SJCRH30 (cell line): ENCODE measurements at regions not wholly inside any gene's neighbourhood (a gene's known extent, or its start where the extent isn't known, plus 50 kb on each side); places are given as distances from the start of the nearest gene placed in this dataset.
"Not testable (repeated sequence)": the region's sequence is repeated elsewhere in the genome, so short reads cannot be mapped to it uniquely, and the experiment has no call there.

Experiments used
- DNase-seq, 2 experiments: peaks; one replicate each; pipeline ENCODE4 v3.0.0-alpha.2; 2015 to 2020
- H3K27ac ChIP-seq: fragments of 250-450 bp; sonication (Bioruptor Pico); 2 replicates; pipeline ENCODE4 v1.5.1; 2020; ENCODE audit warnings: mild to moderate bottlenecking, moderate library complexity
- H3K27me3 ChIP-seq: fragments of 250-450 bp; sonication (Bioruptor Pico); 2 replicates; pipeline ENCODE4 v1.5.1; 2020; ENCODE audit warnings: mild to moderate bottlenecking, moderate library complexity
- H3K36me3 ChIP-seq: fragments of 250-450 bp; sonication (Bioruptor Pico); 2 replicates; pipeline ENCODE4 v1.5.1; 2020; ENCODE audit warnings: mild to moderate bottlenecking, moderate library complexity
- H3K4me1 ChIP-seq: fragments of 250-450 bp; sonication (Bioruptor Pico); 2 replicates; pipeline ENCODE4 v1.5.1; 2020; ENCODE audit warnings: mild to moderate bottlenecking, moderate library complexity
- H3K4me3 ChIP-seq: fragments of 250-450 bp; sonication (Bioruptor Pico); 2 replicates; pipeline ENCODE4 v1.5.1; 2020; ENCODE audit warnings: mild to moderate bottlenecking, moderate library complexity
- H3K9me3 ChIP-seq: fragments of 250-450 bp; sonication (Bioruptor Pico); replicated peaks from 2 replicates; pipeline ENCODE4 v1.5.1; 2020; ENCODE audit warnings: mild to moderate bottlenecking, moderate library complexity

DNA sequence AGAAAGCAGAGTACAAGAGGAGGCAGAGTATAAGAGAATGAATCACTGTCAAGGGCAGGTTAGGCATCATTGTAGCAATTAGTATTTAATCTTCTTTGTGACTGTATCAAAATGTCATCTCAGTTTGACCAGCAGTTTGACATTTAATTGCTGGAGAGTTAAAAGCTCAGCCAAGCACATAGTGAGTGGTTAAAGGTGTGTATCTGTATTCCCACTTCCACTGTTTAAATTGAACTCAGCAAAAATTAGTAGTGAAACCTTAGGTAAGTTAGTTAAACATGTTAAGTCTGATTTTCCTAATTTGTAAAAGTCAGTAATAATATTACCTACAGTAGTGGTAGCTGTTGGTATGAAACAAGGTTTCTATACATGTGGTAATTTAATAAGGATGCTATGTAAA, 296.4 kb upstream of the MBL2 start:
- H3K27ac ChIP-seq, result no peak overlapping the region
- no peaks in the 10 kb centered on the region for H3K9me3 ChIP-seq
- no peaks in the 10 kb centered on the region for H3K4me1 ChIP-seq
- no peak for DNase-seq
- H3K4me3 ChIP-seq, result no peak overlapping the region
- H3K27me3 ChIP-seq, result no peaks in the 10 kb centered on the region
- no peaks in the 10 kb centered on the region for H3K36me3 ChIP-seq

- H3K4me1 ChIP-seq, result no peaks in the 10 kb centered on the region
- no peak overlapping the region for H3K27ac ChIP-seq
- no peak overlapping the region for H3K4me3 ChIP-seq
- DNase-seq, result no peak
- no peaks in the 10 kb centered on the region for H3K36me3 ChIP-seq
- H3K9me3 ChIP-seq, result no peaks in the 10 kb centered on the region
- H3K27me3 ChIP-seq, result no peaks in the 10 kb centered on the region
Observed at GRCh38 chr10:53064614-53065013, 292.0 kb upstream of the MBL2 start.

DNA sequence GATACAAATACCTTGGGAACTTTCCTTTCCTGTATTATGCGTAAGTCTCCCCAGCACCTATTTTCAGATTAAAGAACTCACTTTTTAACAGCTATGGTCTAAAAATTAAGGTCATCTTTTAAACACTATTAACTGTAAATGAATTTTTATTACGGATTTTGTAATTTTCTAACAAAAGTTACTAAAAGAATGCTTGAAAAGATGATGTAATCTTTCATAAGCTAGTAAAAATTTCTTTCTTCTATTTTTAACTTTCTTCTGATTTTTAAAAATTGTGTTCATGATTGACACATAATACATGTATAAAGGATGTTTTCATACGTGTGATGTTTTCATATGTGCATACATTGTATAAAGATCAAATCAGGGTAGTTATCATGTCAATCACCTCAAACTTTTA, 291.2 kb upstream of the MBL2 start:
- H3K4me1 ChIP-seq, result no peaks in the 10 kb centered on the region
- DNase-seq, result no peak
- no peak overlapping the region for H3K4me3 ChIP-seq
- no peaks in the 10 kb centered on the region for H3K9me3 ChIP-seq
- H3K36me3 ChIP-seq, result no peaks in the 10 kb centered on the region
- H3K27ac ChIP-seq, result no peak overlapping the region
- no peaks in the 10 kb centered on the region for H3K27me3 ChIP-seq

DNA sequence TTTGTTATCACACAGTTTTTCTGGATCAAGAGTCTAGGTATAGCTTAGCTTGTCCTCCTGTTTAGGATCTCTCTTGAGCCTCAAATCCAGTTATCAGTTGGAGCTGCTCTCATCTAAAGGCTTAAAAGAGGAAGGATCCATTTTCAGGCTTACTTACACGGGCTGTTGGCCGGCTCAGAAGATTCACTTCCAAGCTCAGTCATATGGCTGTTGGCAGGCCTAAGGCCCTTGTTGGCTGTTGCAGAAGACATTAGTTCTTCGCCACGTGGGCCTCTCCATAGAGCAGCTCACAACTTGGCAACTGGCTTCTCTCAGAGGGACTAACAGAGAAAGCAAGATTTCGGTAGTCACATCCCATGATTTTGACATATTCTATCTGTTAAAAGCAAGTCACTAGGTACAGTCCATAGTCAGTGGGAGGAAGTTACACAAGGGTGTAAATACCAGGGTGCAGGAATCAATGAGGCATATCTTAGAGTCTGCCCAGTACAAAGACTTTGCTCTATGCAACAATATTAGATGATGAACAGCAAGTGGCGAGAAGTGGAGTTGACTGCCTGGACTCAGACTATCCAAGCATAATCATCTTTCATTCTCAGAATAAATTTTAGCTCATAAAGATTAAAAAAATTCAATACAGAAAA, 280.1 kb upstream of the MBL2 start:
- DNase-seq, result no peak
- H3K9me3 ChIP-seq, result no peaks in the 10 kb centered on the region
- no peaks in the 10 kb centered on the region for H3K36me3 ChIP-seq
- H3K27ac ChIP-seq, result no peak overlapping the region
- no peaks in the 10 kb centered on the region for H3K4me1 ChIP-seq
- H3K27me3 ChIP-seq, result no peaks in the 10 kb centered on the region
- no peak overlapping the region for H3K4me3 ChIP-seq

DNA sequence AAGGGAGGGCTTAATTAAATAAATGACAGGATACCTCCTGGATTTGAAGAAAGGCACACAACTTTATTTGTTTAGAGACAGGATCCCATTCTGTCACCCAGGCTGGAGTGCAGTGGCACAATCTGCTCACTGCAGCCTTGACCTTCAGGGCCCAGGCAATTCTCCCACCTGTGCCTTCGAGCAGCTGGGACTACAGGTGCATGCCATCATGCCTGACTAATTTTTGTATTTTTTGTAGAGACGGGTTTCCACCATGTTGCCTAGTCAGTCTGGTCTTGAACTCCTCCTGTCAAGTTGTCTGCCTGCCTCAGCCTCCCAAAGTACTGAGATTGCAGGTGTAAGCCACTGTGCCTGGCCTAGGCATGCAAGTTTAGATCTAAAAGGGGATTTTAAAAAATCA, 272.7 kb upstream of the MBL2 start:
- no peaks in the 10 kb centered on the region for H3K9me3 ChIP-seq
- DNase-seq, result no peak
- no peak overlapping the region for H3K4me3 ChIP-seq
- H3K27me3 ChIP-seq, result no peaks in the 10 kb centered on the region
- no peak overlapping the region for H3K27ac ChIP-seq
- no peaks in the 10 kb centered on the region for H3K4me1 ChIP-seq
- H3K36me3 ChIP-seq, result no peaks in the 10 kb centered on the region

- DNase-seq, H3K4me3 ChIP-seq, H3K36me3 ChIP-seq, H3K4me1 ChIP-seq, H3K27ac ChIP-seq, H3K27me3 ChIP-seq, H3K9me3 ChIP-seq: not testable (repeated sequence)
Observed at GRCh38 chr10:53035823-53036222, 263.2 kb upstream of the MBL2 start.

GRCh38 chr10:53033396-53033795, 260.8 kb upstream of the MBL2 start:
- Histone ChIP-seq H3K4me3 (no peak overlapping the region), H3K27me3 (no peaks in the 10 kb centered on the region)

DNA sequence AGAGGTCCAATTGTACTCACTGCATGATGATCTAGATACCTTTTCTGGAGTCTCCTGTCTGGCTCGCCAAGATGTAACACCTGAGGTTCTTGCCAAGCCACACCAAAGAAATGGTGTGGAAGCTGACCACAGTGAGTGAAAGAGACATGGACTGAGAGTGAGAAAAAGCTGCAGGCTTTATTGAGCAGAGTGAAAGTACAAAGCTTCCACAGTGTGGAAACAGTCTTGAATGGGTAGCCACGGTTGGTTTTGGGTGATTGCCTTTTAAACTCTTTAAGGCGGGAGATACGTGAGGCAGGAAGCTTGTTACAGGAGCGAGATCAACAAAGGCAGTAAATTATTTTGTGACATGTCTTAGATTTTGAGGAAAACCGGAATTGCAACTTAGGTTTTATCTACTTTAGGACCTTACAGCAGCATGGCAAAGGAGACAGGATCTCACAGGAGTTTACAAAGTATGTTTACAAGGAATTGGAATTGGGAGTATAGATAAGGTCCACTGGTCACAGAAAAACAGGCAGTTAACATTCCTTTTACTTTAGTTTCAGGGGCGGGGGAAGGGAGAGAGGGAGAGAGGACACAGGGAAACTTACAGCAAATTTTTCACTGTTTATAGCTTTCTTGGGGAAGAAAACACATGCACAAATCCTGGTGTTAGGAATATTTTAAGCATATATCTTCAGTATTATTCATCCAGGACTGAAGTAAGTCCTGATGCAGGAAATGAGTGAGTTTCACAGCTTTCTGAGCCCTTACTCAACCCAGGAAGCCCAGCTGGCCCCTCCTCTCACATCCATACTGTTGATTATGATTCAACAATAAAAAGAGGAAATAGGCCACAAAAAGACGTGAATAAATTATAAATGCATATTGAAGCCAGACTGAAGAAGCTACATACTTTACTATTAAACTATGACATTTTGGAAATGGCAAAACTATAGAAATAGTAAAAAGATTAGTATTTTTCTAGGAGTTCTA, 257.6 kb upstream of the MBL2 start:
- not testable (repeated sequence) for H3K4me1 ChIP-seq, H3K27me3 ChIP-seq, H3K36me3 ChIP-seq, H3K4me3 ChIP-seq, DNase-seq, H3K9me3 ChIP-seq, H3K27ac ChIP-seq

More at GRCh38 chr10:53033396-53033795, 260.8 kb upstream of the MBL2 start:
- no peaks in the 10 kb centered on the region for H3K4me1 ChIP-seq
- no peak overlapping the region for H3K27ac ChIP-seq
- no peaks in the 10 kb centered on the region for H3K9me3 ChIP-seq
- DNase-seq, result no peak
- H3K36me3 ChIP-seq, result no peaks in the 10 kb centered on the region

DNA sequence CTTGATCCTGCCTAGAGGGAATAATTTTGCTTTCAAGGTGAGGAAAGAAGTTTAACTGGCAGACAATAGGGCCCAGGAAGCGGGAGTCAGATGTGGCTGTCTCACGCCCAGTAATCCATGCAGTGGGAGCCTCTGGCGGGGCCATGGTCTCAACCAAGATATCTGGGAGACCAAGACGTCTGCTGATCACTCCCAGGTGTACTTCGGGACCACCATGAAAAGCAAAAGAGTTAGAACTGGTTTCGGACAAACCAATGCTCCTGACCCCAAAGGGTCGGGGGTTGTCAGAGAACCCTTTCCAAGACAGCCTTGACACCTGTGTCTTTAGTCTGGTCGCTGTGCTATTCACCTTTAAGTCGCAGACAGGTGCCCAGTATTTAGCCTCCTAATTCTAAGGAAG, 256.9 kb upstream of the MBL2 start:
- no peaks in the 10 kb centered on the region for H3K27me3 ChIP-seq
- no peak overlapping the region for H3K4me3 ChIP-seq
- H3K36me3 ChIP-seq, result no peaks in the 10 kb centered on the region
- no peak for DNase-seq
- H3K9me3 ChIP-seq, result no peaks in the 10 kb centered on the region
- no peak overlapping the region for H3K27ac ChIP-seq
- H3K4me1 ChIP-seq, result no peaks in the 10 kb centered on the region

GRCh38 chr10:53025765-53026164, 253.2 kb upstream of the MBL2 start:
- H3K4me1 ChIP-seq, H3K27ac ChIP-seq, H3K36me3 ChIP-seq: not testable (repeated sequence)

DNA sequence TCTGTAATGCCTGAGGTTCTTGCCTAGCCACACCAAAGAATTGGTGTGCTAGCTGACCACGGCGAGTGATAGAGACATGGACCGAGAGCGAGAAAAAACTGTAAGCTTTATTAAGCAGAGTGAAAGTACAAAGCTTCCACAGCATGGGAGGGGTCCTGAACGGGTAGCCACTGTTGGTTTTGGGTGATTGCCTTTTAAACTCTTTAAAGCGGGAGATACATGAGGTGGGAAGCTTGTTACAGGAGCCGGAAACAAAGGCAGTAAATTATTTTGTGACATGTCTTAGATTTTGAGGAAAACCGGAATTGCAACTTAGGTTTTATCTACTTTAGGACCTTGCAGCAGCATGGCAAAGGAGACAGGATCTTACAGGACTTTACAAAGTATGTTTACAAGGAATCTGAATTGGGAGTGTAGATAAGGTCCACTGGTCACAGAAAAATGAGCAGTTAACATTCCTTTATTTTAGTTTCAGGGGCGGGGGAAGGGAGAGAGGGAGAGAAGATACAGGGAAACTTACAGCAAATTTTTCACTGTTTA, 252.7 kb upstream of the MBL2 start:
- no peaks in the 10 kb centered on the region for H3K4me1 ChIP-seq
- DNase-seq, result no peak
- H3K27ac ChIP-seq, result no peak overlapping the region
- H3K27me3 ChIP-seq, result no peaks in the 10 kb centered on the region
- H3K4me3 ChIP-seq, result no peak overlapping the region
- no peaks in the 10 kb centered on the region for H3K36me3 ChIP-seq
- no peaks in the 10 kb centered on the region for H3K9me3 ChIP-seq

More at GRCh38 chr10:53025765-53026164, 253.2 kb upstream of the MBL2 start:
- not testable (repeated sequence) for H3K4me3 ChIP-seq, DNase-seq, H3K27me3 ChIP-seq, H3K9me3 ChIP-seq

DNA sequence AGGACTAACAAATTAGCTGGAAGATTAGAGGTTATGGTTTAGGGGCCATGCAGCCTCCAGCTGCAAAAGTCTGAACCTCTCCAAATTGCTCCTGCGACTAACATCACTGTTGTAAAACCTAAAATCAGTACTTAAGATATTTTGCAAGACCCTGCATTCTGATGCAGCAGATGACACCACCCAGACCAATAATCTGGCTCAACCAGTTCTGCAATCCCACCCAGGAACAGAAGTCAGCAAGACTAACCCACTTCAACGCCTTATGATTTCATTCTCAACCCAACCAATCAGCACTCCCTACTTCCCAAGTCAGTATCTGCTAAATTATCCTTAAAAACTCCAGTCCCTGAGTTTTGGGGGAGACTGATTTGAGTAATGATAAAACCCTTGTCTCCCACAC, 250.8 kb upstream of the MBL2 start:
- H3K4me3 ChIP-seq, result no peak overlapping the region
- no peaks in the 10 kb centered on the region for H3K27me3 ChIP-seq
- no peaks in the 10 kb centered on the region for H3K4me1 ChIP-seq
- DNase-seq, result no peak
- no peaks in the 10 kb centered on the region for H3K9me3 ChIP-seq
- H3K27ac ChIP-seq, result no peak overlapping the region
- H3K36me3 ChIP-seq, result no peaks in the 10 kb centered on the region

GRCh38 chr10:53022611-53023088, 250.1 kb upstream of the MBL2 start:
- Histone ChIP-seq H3K27ac (no peak overlapping the region), H3K4me3 (no peak overlapping the region), H3K36me3 (no peaks in the 10 kb centered on the region), H3K9me3 (no peaks in the 10 kb centered on the region), H3K4me1 (no peaks in the 10 kb centered on the region), H3K27me3 (no peaks in the 10 kb centered on the region)
- DNase-seq, result no peak

DNA sequence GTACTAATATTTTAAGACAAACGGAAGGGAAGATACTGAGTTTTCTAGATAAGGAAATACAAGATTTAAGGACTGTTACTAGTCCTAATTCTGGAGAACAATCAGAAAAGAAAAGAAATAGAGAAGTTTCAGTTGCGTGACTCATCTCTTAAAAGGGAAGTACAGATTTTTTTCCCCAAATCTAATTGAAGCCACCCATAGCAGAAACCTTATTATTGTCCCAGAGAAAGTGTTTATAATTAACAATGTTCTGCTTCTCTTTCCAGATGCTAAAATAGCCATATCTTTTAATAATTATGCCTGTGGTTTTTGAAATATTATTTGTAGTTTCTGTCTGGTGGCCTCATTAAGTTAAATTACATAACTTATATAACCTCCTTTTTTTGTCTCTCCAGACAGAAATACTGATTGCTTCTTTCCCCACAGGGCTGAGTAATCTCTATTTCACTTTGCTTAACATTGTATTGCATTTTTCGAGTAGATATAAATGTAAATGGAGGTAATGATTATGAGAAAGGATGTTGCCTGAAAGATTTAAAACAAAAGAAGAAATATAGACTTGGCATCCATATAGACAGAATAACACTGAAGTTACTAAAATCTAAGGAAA, 240.7 kb upstream of the MBL2 start:
- H3K4me3 ChIP-seq, result no peak overlapping the region

More for the DNA sequence above, 240.7 kb upstream of the MBL2 start:
- Histone ChIP-seq H3K27me3 (no peaks in the 10 kb centered on the region), H3K4me1 (no peaks in the 10 kb centered on the region), H3K36me3 (no peaks in the 10 kb centered on the region), H3K9me3 (no peaks in the 10 kb centered on the region), H3K27ac (no peak overlapping the region)
- DNase-seq, result no peak
